ENCODE measurements at regions not wholly inside any gene's neighbourhood (a gene's known extent, or its start where the extent isn't known, plus 50 kb on each side); places are given as distances from the start of the nearest gene placed in this dataset.

GRCh38 chr4:167421201-167421600 is 186.9 kb upstream of the SPOCK3 start (continued):
- no peak for TF ChIP-seq KDM5A (IDR thresholded peaks at IDR 0.05; ENCODE audit: low read length)
